Suprapubic skin (tissue), 4 donors: ENCODE measurements at regions not wholly inside any gene's neighbourhood (a gene's known extent, or its start where the extent isn't known, plus 50 kb on each side); places are given as distances from the start of the nearest gene placed in this dataset.

ENCODE experiments used
- DNase-seq, 2 donors: peaks; one replicate each; pipeline ENCODE4 v3.0.0-alpha.2; 2019; ENCODE audit warnings: low spot score in 2 of 2
- H3K27ac ChIP-seq: fragments of 200-600 bp; sonication (generic); one replicate; pipeline ENCODE4 v1.5.1; 2019
- H3K27me3 ChIP-seq: fragments of 200-600 bp; sonication (generic); one replicate; pipeline ENCODE4 v1.5.1; 2019
- H3K36me3 ChIP-seq: fragments of 200-600 bp; sonication (generic); one replicate; pipeline ENCODE4 v1.5.1; 2019
- H3K4me1 ChIP-seq: fragments of 200-600 bp; sonication (generic); one replicate; pipeline ENCODE4 v1.5.1; 2019
- H3K4me3 ChIP-seq: fragments of 200-600 bp; sonication (generic); one replicate; pipeline ENCODE4 v1.5.1; 2019; ENCODE audit warnings: mild to moderate bottlenecking
- H3K9me3 ChIP-seq: fragments of 200-600 bp; sonication (generic); one replicate; pipeline ENCODE4 v1.5.1; 2019
- EP300 ChIP-seq: sonication (generic); formaldehyde crosslinking; IDR thresholded peaks from one replicate; pipeline ENCODE4 v1.6.1; 2017; ENCODE audit warnings: antibody characterized with exemption
- POLR2A ChIP-seq, 2 donors: fragments of 450-650 bp; IDR thresholded peaks; one replicate each; pipeline ENCODE4 v1.6.1; 2017; ENCODE audit warnings: antibody characterized with exemption in 2 of 2, mild to moderate bottlenecking in 2 of 2, moderate library complexity in 2 of 2
- POLR2AphosphoS5 ChIP-seq, 3 donors: sonication (generic); formaldehyde crosslinking; IDR thresholded peaks; one replicate each; pipeline ENCODE4 v1.6.1; 2017; ENCODE audit warnings: antibody characterized with exemption in 3 of 3
- WGBS: methylation state at CpG from one replicate; pipeline ENCODE4 v1.1.5; 2018; 5-methylcytosine and 5-hydroxymethylcytosine counted together
- TF ChIP-seq, protein P1 (sequence below), 2 donors: fragments of 200-600 bp in 1 of 2; fragments of 450-650 bp in 1 of 2; sonication (generic) in 1 of 2; IDR thresholded peaks; one replicate each; pipeline ENCODE4 v1.5.1; 2016 to 2019; ENCODE audit warnings: antibody characterized with exemption in 2 of 2, mild to moderate bottlenecking in 1 of 2, moderate library complexity in 1 of 2

DNA sequence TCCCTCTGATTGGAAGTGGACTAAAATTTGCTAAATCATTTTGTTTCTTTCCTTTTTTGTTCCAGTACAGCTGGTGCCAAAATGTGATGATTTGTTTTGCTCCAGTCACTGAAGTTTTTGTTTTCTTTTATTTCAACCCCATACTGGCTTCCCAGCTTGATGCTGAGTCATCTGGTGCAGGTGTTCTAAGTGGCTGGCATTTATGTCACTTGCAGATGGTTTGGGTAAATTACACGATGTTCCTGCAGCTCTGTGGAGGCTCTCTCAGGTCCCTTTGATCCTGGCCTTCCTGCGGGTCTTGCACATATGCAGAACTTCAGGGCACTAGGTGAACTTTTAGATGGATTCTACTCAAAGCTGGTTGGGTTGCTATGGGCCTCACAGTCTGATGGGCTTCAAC lies 577.7 kb downstream of the HAO1 start:
- H3K4me1 ChIP-seq: no peaks in the 10 kb centered on the region
- H3K4me3 ChIP-seq: no peak overlapping the region
- no peak overlapping the region for H3K27ac ChIP-seq
- H3K9me3 ChIP-seq: no peaks in the 10 kb centered on the region
- 65% methylated on average over 2 of the region's 2 CpGs for WGBS
- TF ChIP-seq POLR2A (IDR thresholded peaks at IDR 0.05) (no peak), EP300 (no peak), POLR2AphosphoS5 (IDR thresholded peaks at IDR 0.05) (no peak)
- TF ChIP-seq, protein P1, sequence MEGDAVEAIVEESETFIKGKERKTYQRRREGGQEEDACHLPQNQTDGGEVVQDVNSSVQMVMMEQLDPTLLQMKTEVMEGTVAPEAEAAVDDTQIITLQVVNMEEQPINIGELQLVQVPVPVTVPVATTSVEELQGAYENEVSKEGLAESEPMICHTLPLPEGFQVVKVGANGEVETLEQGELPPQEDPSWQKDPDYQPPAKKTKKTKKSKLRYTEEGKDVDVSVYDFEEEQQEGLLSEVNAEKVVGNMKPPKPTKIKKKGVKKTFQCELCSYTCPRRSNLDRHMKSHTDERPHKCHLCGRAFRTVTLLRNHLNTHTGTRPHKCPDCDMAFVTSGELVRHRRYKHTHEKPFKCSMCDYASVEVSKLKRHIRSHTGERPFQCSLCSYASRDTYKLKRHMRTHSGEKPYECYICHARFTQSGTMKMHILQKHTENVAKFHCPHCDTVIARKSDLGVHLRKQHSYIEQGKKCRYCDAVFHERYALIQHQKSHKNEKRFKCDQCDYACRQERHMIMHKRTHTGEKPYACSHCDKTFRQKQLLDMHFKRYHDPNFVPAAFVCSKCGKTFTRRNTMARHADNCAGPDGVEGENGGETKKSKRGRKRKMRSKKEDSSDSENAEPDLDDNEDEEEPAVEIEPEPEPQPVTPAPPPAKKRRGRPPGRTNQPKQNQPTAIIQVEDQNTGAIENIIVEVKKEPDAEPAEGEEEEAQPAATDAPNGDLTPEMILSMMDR (IDR thresholded peaks at IDR 0.05): no peak
- no peaks in the 10 kb centered on the region for H3K27me3 ChIP-seq
- DNase-seq: no peak
- H3K36me3 ChIP-seq: no peaks in the 10 kb centered on the region

DNA sequence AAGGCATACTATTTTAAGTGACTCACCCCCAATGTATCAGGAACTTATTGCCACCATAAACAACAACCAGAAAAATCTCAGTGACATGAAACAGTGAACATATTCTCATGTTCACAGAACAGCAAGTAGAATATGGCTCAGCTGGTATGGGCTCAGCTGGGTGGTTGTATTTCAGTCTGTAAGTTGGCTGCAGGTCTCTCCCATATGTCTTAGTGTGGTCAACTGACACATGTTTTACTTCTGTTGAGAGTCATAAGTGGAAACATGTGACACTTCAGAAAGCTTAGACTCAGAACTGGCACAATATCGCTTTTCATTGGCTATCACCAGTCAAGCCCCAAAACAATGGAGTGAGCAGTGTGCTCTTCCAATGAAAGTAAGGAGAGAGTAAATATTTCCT lies 574.1 kb downstream of the HAO1 start:
- no peak overlapping the region for H3K27ac ChIP-seq
- TF ChIP-seq POLR2AphosphoS5 (IDR thresholded peaks at IDR 0.05) (no peak), EP300 (no peak), POLR2A (IDR thresholded peaks at IDR 0.05) (no peak)
- TF ChIP-seq, protein P1 (IDR thresholded peaks at IDR 0.05): no peak
- 100% methylated on average over 1 of the region's 1 CpG for WGBS

DNA sequence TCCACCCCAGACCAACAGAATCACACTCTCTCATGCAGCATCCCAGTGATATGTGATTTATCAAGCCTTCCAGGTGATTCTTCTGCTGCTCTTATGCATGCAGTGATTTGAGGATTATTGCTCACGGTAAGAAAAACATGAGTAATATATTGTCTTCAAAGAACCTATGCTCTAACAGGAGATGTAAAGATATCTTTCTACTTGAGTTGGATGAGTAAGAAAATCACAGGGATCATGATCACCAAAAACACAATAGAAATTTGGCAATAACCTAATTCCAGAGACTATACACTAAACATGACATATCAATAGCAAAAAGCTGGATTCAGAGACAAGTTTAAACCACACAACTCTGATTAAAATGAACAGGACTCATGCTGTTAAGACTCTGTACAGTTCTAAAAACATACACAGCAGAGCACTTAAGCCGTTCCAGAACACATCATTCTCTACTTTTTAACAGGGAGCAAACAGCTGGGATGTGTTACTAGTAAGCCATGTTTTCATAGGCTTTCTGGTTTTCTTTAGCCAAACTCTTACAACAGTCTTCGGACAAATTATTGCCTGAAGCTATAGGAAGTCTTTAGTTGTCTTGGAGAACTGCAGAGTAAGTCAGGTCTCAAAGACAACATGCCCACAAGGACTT lies 568.6 kb downstream of the HAO1 start:
- TF ChIP-seq POLR2A (IDR thresholded peaks at IDR 0.05) (no peak), EP300 (no peak), POLR2AphosphoS5 (IDR thresholded peaks at IDR 0.05) (no peak)
- TF ChIP-seq, protein P1 (IDR thresholded peaks at IDR 0.05): no peak
- DNase-seq: no peak
- WGBS: 46% methylated on average over 3 of the region's 3 CpGs

More for the DNA sequence above, 574.1 kb downstream of the HAO1 start:
- no peaks in the 10 kb centered on the region for H3K36me3 ChIP-seq
- no peaks in the 10 kb centered on the region for H3K27me3 ChIP-seq
- H3K4me1 ChIP-seq: no peaks in the 10 kb centered on the region
- no peak for DNase-seq
- H3K4me3 ChIP-seq: no peak overlapping the region
- H3K9me3 ChIP-seq: no peaks in the 10 kb centered on the region

DNA sequence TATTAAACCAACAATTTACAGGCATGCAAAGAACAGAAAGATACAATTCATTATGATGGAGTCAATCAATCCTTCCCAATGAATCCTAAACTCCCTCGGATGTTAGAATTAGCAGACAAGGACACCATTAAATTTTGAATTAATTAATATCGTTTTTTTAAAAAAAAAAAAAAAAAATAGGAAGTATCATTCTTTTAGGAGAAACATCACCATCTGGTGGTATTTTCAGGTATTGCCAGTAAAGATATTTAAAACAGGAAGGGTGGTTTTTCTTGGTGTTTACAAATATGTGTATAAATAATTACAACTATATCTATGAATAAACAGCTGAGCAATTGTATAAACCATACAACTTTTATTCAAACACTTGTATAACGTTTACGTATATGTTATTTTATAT lies 564.4 kb downstream of the HAO1 start:
- 49% methylated on average over 4 of the region's 4 CpGs for WGBS
- peaks cover 6% of the 10 kb centered on the region for H3K9me3 ChIP-seq
- DNase-seq: no peak
- H3K27me3 ChIP-seq: no peaks in the 10 kb centered on the region
- H3K4me3 ChIP-seq: no peak overlapping the region
- H3K4me1 ChIP-seq: no peaks in the 10 kb centered on the region
- H3K36me3 ChIP-seq: no peaks in the 10 kb centered on the region
- TF ChIP-seq POLR2AphosphoS5 (IDR thresholded peaks at IDR 0.05): no peak
- TF ChIP-seq POLR2A (IDR thresholded peaks at IDR 0.05): no peak
- no peak for TF ChIP-seq EP300
- TF ChIP-seq, protein P1 (IDR thresholded peaks at IDR 0.05): no peak
- no peak overlapping the region for H3K27ac ChIP-seq

More for the DNA sequence above, 568.6 kb downstream of the HAO1 start:
- Histone ChIP-seq H3K9me3 (peaks cover 6% of the 10 kb centered on the region), H3K27me3 (no peaks in the 10 kb centered on the region), H3K4me1 (no peaks in the 10 kb centered on the region), H3K4me3 (no peak overlapping the region), H3K36me3 (no peaks in the 10 kb centered on the region), H3K27ac (no peak overlapping the region)

DNA sequence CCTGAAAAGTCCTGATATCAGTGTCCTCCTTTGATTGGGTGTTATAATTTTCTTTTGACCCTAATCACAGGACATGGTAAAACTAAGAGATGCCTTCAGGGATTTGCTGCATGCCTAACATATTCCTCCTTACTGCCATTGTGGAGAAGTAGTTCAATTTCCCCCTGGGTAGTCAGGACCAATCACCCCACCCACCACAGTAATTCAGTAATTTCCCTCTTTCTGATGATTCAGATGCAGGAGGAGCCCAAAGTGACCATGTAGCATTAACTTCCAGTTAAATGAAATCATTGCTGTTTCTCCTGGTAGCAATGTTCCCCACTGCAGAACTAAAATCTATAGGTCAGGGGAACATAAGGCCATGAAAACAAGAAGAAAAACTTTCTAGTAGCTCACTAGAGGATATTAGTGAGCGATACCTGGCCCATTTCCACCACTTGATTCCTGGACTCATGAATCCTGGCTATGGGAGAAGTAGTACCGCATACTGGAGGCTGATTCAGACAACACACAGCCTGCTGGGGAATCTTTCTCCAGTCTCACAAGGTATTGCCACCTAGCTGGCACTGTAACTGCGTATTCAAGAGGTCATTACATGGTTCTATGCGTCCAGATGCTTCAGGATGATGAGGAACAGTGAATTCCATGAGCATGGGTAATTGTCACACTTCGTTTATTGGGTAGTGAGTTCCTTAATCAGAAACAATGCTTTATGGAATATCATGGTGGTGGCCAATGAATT lies 561.2 kb downstream of the HAO1 start:
- WGBS: 90% methylated on average over 5 of the region's 5 CpGs
- Histone ChIP-seq H3K4me1 (no peaks in the 10 kb centered on the region), H3K4me3 (no peak overlapping the region), H3K27ac (no peak overlapping the region), H3K36me3 (no peaks in the 10 kb centered on the region), H3K9me3 (peaks cover 6% of the 10 kb centered on the region), H3K27me3 (no peaks in the 10 kb centered on the region)
- DNase-seq: no peak
- TF ChIP-seq EP300 (no peak), POLR2AphosphoS5 (IDR thresholded peaks at IDR 0.05) (no peak), POLR2A (IDR thresholded peaks at IDR 0.05) (no peak)
- TF ChIP-seq, protein P1 (IDR thresholded peaks at IDR 0.05): no peak
